Panc1 (cell line): ENCODE measurements at regions not wholly inside any gene's neighbourhood (a gene's known extent, or its start where the extent isn't known, plus 50 kb on each side); places are given as distances from the start of the nearest gene placed in this dataset.

Experiments used
- POLR2AphosphoS5 ChIP-seq: IDR thresholded peaks from 2 replicates; pipeline ENCODE4 v1.6.1; 2012; ENCODE audit warnings: mild to moderate bottlenecking, low read depth, low read length, moderate library complexity
- TF ChIP-seq, protein P1 (sequence below): fragments of 450-650 bp; IDR thresholded peaks from 2 replicates; pipeline ENCODE4 v1.5.1; 2017; ENCODE audit warnings: mild to moderate bottlenecking

DNA sequence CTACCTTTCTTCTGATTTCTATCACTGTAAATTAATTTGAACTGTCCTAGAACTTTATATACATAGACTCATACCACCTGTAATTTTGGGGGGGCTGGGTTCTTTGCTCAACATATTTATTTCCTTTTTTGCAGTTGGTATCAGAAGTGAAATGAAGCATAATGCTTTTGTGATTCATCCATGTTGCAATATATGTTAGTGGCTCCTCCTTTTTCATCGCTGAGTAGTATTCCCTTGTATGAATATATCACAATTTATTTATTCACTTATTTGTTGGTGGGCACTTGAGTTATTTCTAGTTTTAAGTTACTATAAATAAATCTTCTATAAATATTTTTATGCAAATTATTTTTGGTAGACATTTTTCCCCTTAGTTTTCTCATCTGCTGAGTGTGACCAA lies 336.4 kb downstream of the HS3ST3B1 start:
- TF ChIP-seq, protein P1, sequence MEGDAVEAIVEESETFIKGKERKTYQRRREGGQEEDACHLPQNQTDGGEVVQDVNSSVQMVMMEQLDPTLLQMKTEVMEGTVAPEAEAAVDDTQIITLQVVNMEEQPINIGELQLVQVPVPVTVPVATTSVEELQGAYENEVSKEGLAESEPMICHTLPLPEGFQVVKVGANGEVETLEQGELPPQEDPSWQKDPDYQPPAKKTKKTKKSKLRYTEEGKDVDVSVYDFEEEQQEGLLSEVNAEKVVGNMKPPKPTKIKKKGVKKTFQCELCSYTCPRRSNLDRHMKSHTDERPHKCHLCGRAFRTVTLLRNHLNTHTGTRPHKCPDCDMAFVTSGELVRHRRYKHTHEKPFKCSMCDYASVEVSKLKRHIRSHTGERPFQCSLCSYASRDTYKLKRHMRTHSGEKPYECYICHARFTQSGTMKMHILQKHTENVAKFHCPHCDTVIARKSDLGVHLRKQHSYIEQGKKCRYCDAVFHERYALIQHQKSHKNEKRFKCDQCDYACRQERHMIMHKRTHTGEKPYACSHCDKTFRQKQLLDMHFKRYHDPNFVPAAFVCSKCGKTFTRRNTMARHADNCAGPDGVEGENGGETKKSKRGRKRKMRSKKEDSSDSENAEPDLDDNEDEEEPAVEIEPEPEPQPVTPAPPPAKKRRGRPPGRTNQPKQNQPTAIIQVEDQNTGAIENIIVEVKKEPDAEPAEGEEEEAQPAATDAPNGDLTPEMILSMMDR = no peak
- TF ChIP-seq POLR2AphosphoS5 = no peak
